ENCODE measurements at regions not wholly inside any gene's neighbourhood (a gene's known extent, or its start where the extent isn't known, plus 50 kb on each side); places are given as distances from the start of the nearest gene placed in this dataset.

- 87% methylated on average over 1 of the region's 1 CpG for WGBS
Observed at GRCh38 chr5:111942661-111943401, 185.8 kb upstream of the NREP start.

GRCh38 chr5:111942201-111942600 is 185.2 kb upstream of the NREP start:
- no peaks in the 10 kb centered on the region for H3K9me3 ChIP-seq
- H3K36me3 ChIP-seq: no peaks in the 10 kb centered on the region
- H3K27me3 ChIP-seq (replicated peaks; ENCODE audit: insufficient read depth): no peaks in the 10 kb centered on the region
- no peak for TF ChIP-seq CTCF (IDR thresholded peaks at IDR 0.05)
- no peak for TF ChIP-seq POLR2A (IDR thresholded peaks at IDR 0.05)
- no peak for TF ChIP-seq POLR2AphosphoS5 (IDR thresholded peaks at IDR 0.05)
- WGBS: 91% methylated on average over 4 of the region's 4 CpGs
- DNase-seq (ENCODE audit: low spot score): no peak
- H3K4me3 ChIP-seq: no peak overlapping the region
- no peaks in the 10 kb centered on the region for H3K4me1 ChIP-seq (replicated peaks)
- intact Hi-C loops (cut with DNase I): no loop called here
- no peak overlapping the region for H3K27ac ChIP-seq

More at GRCh38 chr5:111942661-111943401, 185.8 kb upstream of the NREP start:
- Histone ChIP-seq H3K9me3 (no peaks in the 10 kb centered on the region), H3K27me3 (replicated peaks; ENCODE audit: insufficient read depth) (no peaks in the 10 kb centered on the region), H3K27ac (no peak overlapping the region), H3K36me3 (no peaks in the 10 kb centered on the region), H3K4me1 (replicated peaks) (no peaks in the 10 kb centered on the region), H3K4me3 (no peak overlapping the region)
- DNase-seq (ENCODE audit: low spot score): no peak
- TF ChIP-seq POLR2AphosphoS5 (IDR thresholded peaks at IDR 0.05) (no peak), CTCF (IDR thresholded peaks at IDR 0.05) (no peak), POLR2A (IDR thresholded peaks at IDR 0.05) (no peak)
- intact Hi-C loops (cut with DNase I): no loop called here

GRCh38 chr5:111937094-111937493 is 180.1 kb upstream of the NREP start:
- intact Hi-C loops (cut with DNase I): no loop called here
- H3K27ac ChIP-seq: no peak overlapping the region
- TF ChIP-seq CTCF (IDR thresholded peaks at IDR 0.05): no peak
- no peak for TF ChIP-seq POLR2A (IDR thresholded peaks at IDR 0.05)
- no peak for TF ChIP-seq POLR2AphosphoS5 (IDR thresholded peaks at IDR 0.05)
- H3K36me3 ChIP-seq: no peaks in the 10 kb centered on the region
- no peak overlapping the region for H3K4me3 ChIP-seq
- no peak for DNase-seq (ENCODE audit: low spot score)
- H3K27me3 ChIP-seq (replicated peaks; ENCODE audit: insufficient read depth): no peaks in the 10 kb centered on the region
- no peaks in the 10 kb centered on the region for H3K4me1 ChIP-seq (replicated peaks)
- no peaks in the 10 kb centered on the region for H3K9me3 ChIP-seq
- 80% methylated on average over 2 of the region's 2 CpGs for WGBS

GRCh38 chr5:111935835-111936234 is 178.8 kb upstream of the NREP start:
- TF ChIP-seq POLR2A (IDR thresholded peaks at IDR 0.05) (no peak), CTCF (IDR thresholded peaks at IDR 0.05) (no peak), POLR2AphosphoS5 (IDR thresholded peaks at IDR 0.05) (no peak)
- 93% methylated on average over 3 of the region's 3 CpGs for WGBS
- Histone ChIP-seq H3K4me3 (no peak overlapping the region), H3K27me3 (replicated peaks; ENCODE audit: insufficient read depth) (no peaks in the 10 kb centered on the region), H3K4me1 (replicated peaks) (no peaks in the 10 kb centered on the region), H3K27ac (no peak overlapping the region), H3K9me3 (no peaks in the 10 kb centered on the region), H3K36me3 (no peaks in the 10 kb centered on the region)
- intact Hi-C loops (cut with DNase I): no loop called here
- DNase-seq (ENCODE audit: low spot score): no peak

GRCh38 chr5:111935009-111935408 is 178.0 kb upstream of the NREP start:
- no peak overlapping the region for H3K4me3 ChIP-seq
- intact Hi-C loops (cut with DNase I): no loop called here
- TF ChIP-seq POLR2AphosphoS5 (IDR thresholded peaks at IDR 0.05) (no peak), POLR2A (IDR thresholded peaks at IDR 0.05) (no peak), CTCF (IDR thresholded peaks at IDR 0.05) (no peak)
- no peaks in the 10 kb centered on the region for H3K27me3 ChIP-seq (replicated peaks; ENCODE audit: insufficient read depth)
- H3K9me3 ChIP-seq: no peaks in the 10 kb centered on the region
- no peak overlapping the region for H3K27ac ChIP-seq
- no peaks in the 10 kb centered on the region for H3K36me3 ChIP-seq
- no peak for DNase-seq (ENCODE audit: low spot score)
- WGBS: 94% methylated on average over 1 of the region's 1 CpG
- H3K4me1 ChIP-seq (replicated peaks): no peaks in the 10 kb centered on the region

Data from prostate gland (tissue), 2 donors.